MCF 10A (cell line): ENCODE measurements at regions not wholly inside any gene's neighbourhood (a gene's known extent, or its start where the extent isn't known, plus 50 kb on each side); places are given as distances from the start of the nearest gene placed in this dataset.
A peak's percentile ranks its signal among the peaks of the same experiment; 100 is the strongest.

Source experiments
- BruUV-seq: library from RNA; stranded (reverse); fragments of 400-500 nt; replicated peaks from 2 replicates; lab custom pipeline; 2021; lab: Mats Ljungman, UMichigan
- CTCF ChIA-PET: fragments of 300-600 bp; sonication (Branson Sonifier 250); formaldehyde crosslinking; extraction: SDS; loops from one replicate; lab custom pipeline; 2021; ENCODE audit warnings: antibody characterized with exemption, inconsistent platforms; lab: Yijun Ruan, JAX
- POLR2A ChIA-PET: fragments of 300-600, 350-650 bp; sonication (Branson Sonifier 250); formaldehyde crosslinking; extraction: SDS; loops from one replicate; lab custom pipeline; 2020; ENCODE audit warnings: antibody characterized with exemption, inconsistent platforms; lab: Yijun Ruan, JAX
- DNase-seq: peaks from one replicate; pipeline ENCODE4 v3.0.0-alpha.2; 2018; ENCODE audit not compliant: unreplicated experiment
- H3K27ac Mint-ChIP-seq: one replicate; pipeline ENCODE4 v1.8.0; 2022; ENCODE audit warnings: mild to moderate bottlenecking, low read depth, mixed read lengths; ENCODE audit not compliant: unreplicated experiment
- H3K27me3 Mint-ChIP-seq: one replicate; pipeline ENCODE4 v1.8.0; 2022; ENCODE audit warnings: mixed read lengths; ENCODE audit not compliant: insufficient read depth, unreplicated experiment
- H3K36me3 Mint-ChIP-seq: one replicate; pipeline ENCODE4 v1.8.0; 2022; ENCODE audit warnings: mild to moderate bottlenecking, moderate library complexity, mixed read lengths; ENCODE audit not compliant: insufficient read depth, unreplicated experiment
- H3K4me1 Mint-ChIP-seq: one replicate; pipeline ENCODE4 v1.8.0; 2022; ENCODE audit warnings: mixed read lengths; ENCODE audit not compliant: insufficient read depth, unreplicated experiment
- H3K4me3 Mint-ChIP-seq: one replicate; pipeline ENCODE4 v1.8.0; 2022; ENCODE audit warnings: mild to moderate bottlenecking, moderate library complexity, mixed read lengths; ENCODE audit not compliant: unreplicated experiment
- H3K9me3 Mint-ChIP-seq: one replicate; pipeline ENCODE4 v1.8.0; 2022; ENCODE audit warnings: mixed read lengths; ENCODE audit not compliant: unreplicated experiment
- intact Hi-C: fragments of 100-400 bp; cut with micrococcal nuclease; formaldehyde crosslinking; loops from 2 replicates; pipeline ENCODE4 v1.14.1; 2022
- TF ChIP-seq, protein P1 (sequence below): fragments of 200-600 bp; IDR thresholded peaks from one replicate; pipeline ENCODE4 v1.8.0; 2022; ENCODE audit warnings: antibody characterized with exemption, mild to moderate bottlenecking; ENCODE audit not compliant: unreplicated experiment

DNA sequence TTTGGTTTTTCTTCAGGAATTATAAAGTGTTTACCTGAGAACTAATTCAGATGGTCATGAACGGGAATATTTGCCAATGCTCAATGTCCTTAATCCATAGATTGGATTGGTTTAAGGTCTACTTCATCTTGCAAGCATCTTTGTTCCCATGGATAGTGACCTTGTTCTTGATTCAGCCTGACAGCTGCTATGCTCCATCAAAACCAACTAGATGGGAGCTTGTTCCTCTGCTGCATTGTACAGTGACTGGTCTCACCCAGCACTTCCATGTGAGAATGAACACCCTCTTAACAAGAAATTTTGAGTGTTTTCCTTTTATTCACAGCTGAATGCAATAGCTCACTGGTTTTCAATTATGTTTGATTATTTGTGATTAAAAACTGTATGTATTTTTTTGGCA is 312.6 kb upstream of the ACTBL2 start:
- POLR2A ChIA-PET = interaction anchor here (0.6 kb wide), 1 partner anchor 35 kb away, joined by 3 read pairs; no protein-coding TSS in a partner anchor
- CTCF ChIA-PET = interaction anchor here (0.6 to 1.1 kb wide), 4 partner anchors 16 to 968 kb away, joined by 3 to 6 read pairs (median 3); no protein-coding TSS in a partner anchor
- intact Hi-C loops = no loop called here

DNA sequence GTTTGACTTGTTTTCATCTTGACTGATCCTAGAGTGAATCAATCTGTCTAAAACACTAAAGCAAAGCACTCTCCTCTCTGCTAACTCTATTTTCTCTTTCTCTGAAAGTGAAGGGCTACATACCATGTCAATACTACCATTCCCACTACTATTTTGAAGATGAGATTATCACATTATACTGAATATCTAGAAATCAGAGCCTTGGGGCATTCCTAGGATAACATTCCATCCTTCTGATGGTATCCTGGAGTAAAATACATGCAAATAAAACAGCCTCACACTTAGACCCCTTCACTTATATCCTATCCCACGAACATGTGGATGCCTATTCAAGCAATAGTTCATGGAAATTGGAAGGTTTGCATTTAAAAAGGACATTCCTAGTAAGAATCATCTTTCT is 309.3 kb upstream of the ACTBL2 start:
- CTCF ChIA-PET = no interaction called here
- Mint-ChIP-seq H3K4me3 (no peak overlapping the region), H3K9me3 (no peaks in the 10 kb centered on the region), H3K27me3 (no peaks in the 10 kb centered on the region), H3K4me1 (no peaks in the 10 kb centered on the region), H3K36me3 (no peaks in the 10 kb centered on the region), H3K27ac (no peak overlapping the region)
- TF ChIP-seq, protein P1, sequence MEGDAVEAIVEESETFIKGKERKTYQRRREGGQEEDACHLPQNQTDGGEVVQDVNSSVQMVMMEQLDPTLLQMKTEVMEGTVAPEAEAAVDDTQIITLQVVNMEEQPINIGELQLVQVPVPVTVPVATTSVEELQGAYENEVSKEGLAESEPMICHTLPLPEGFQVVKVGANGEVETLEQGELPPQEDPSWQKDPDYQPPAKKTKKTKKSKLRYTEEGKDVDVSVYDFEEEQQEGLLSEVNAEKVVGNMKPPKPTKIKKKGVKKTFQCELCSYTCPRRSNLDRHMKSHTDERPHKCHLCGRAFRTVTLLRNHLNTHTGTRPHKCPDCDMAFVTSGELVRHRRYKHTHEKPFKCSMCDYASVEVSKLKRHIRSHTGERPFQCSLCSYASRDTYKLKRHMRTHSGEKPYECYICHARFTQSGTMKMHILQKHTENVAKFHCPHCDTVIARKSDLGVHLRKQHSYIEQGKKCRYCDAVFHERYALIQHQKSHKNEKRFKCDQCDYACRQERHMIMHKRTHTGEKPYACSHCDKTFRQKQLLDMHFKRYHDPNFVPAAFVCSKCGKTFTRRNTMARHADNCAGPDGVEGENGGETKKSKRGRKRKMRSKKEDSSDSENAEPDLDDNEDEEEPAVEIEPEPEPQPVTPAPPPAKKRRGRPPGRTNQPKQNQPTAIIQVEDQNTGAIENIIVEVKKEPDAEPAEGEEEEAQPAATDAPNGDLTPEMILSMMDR = no peak
- POLR2A ChIA-PET = no interaction called here
- DNase-seq = no peak
- BruUV-seq = no TSS peak
- intact Hi-C loops = no loop called here

More for the DNA sequence above, 312.6 kb upstream of the ACTBL2 start:
- H3K27me3 Mint-ChIP-seq = no peaks in the 10 kb centered on the region
- TF ChIP-seq, protein P1 = no peak
- H3K36me3 Mint-ChIP-seq = no peaks in the 10 kb centered on the region
- H3K4me1 Mint-ChIP-seq = no peaks in the 10 kb centered on the region
- no TSS peak for BruUV-seq
- no peak overlapping the region for H3K4me3 Mint-ChIP-seq
- H3K9me3 Mint-ChIP-seq = no peaks in the 10 kb centered on the region
- no peak overlapping the region for H3K27ac Mint-ChIP-seq
- DNase-seq = no peak

DNA sequence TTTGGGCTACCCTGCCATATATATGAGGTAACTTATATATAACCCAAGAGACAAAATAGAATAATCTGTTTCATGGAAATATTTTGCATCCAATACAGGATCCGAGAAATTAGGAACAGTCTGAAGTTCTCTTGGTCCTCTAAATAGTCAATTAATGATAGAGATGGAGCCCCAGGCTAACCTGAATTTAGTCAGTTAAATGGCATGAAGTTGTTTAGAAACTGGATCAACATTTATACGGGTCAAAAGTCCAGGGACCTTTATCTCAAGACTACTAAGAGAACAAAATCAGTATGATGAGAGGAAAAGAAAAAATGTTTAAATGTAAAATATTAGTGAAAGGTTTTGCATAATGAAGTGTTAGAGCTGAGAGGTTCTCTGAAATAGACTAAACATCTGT is 303.3 kb upstream of the ACTBL2 start:
- no peak for DNase-seq
- ChIA-PET POLR2A (no interaction called here), CTCF (interaction anchor here (1.1 kb wide), 1 partner anchor 287 kb away, joined by 3 read pairs; no protein-coding TSS in a partner anchor)
- intact Hi-C loops = no loop called here
- Mint-ChIP-seq H3K4me3 (no peak overlapping the region), H3K36me3 (no peaks in the 10 kb centered on the region), H3K27ac (no peak overlapping the region), H3K9me3 (no peaks in the 10 kb centered on the region), H3K4me1 (no peaks in the 10 kb centered on the region), H3K27me3 (no peaks in the 10 kb centered on the region)
- TF ChIP-seq, protein P1 = no peak
- no TSS peak for BruUV-seq

DNA sequence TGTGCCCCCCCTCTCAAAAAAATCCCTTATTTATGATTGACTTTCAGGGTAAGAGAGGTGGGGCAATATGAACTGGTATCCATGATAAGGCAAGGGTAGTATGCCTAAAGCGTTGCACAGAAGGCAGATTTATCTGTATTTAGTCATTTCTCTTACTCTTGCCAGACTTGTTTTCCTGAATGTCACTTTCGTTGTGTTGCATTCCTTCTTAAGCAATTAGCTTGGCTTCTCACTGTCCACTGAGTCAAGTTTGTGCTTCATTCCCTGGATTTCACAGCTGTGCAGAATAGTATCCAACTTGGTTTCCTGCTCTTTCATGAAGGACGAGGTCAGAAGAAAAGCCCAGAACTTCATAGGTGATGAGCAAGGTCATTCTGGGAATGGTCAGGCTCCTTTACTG is 301.5 kb upstream of the ACTBL2 start:
- BruUV-seq = no TSS peak
- H3K9me3 Mint-ChIP-seq = no peaks in the 10 kb centered on the region

More for the DNA sequence above, 301.5 kb upstream of the ACTBL2 start:
- POLR2A ChIA-PET = interaction anchor here (0.6 to 0.9 kb wide), 4 partner anchors 51 to 670 kb away, joined by 3 to 4 read pairs (median 4); no protein-coding TSS in a partner anchor
- CTCF ChIA-PET = interaction anchor here (1.2 to 1.6 kb wide), 4 partner anchors 104 to 486 kb away, joined by 3 to 8 read pairs (median 4); no protein-coding TSS in a partner anchor
- TF ChIP-seq, protein P1 = no peak
- Mint-ChIP-seq H3K36me3 (no peaks in the 10 kb centered on the region), H3K27ac (peak overlapping the region; percentile 23), H3K4me1 (peaks cover 6% of the 10 kb centered on the region), H3K4me3 (no peak overlapping the region), H3K27me3 (no peaks in the 10 kb centered on the region)
- intact Hi-C loops = no loop called here
- DNase-seq = no peak
